Bronchial epithelial cell (primary cell): ENCODE measurements at regions not wholly inside any gene's neighbourhood (a gene's known extent, or its start where the extent isn't known, plus 50 kb on each side); places are given as distances from the start of the nearest gene placed in this dataset.
"Not testable (repeated sequence)": the region's sequence is repeated elsewhere in the genome, so short reads cannot be mapped to it uniquely, and the experiment has no call there.

Source experiments
- DNase-seq: peaks from one replicate; pipeline ENCODE4 v3.0.0-alpha.2; 2010; ENCODE audit warnings: low read depth
- FAIRE-seq: peaks from 2 replicates; lab custom pipeline; 2011; peaks lifted over from hg19 to GRCh38; lab: Jason Lieb, UNC
- H3K27me3 ChIP-seq: 2 replicates; pipeline ENCODE4 v1.5.1; 2011; ENCODE audit warnings: low read length; ENCODE audit not compliant: control insufficient read depth, insufficient read depth
- H3K36me3 ChIP-seq: 2 replicates; pipeline ENCODE4 v1.5.1; 2011; ENCODE audit warnings: low read length; ENCODE audit not compliant: control insufficient read depth, insufficient read depth
- H3K4me3 ChIP-seq: 2 replicates; pipeline ENCODE4 v1.5.1; 2011; ENCODE audit warnings: mild to moderate bottlenecking, low read depth, low read length, control low read depth
- TF ChIP-seq, protein P1 (sequence below): IDR thresholded peaks from 2 replicates; pipeline ENCODE4 v1.5.1; 2011; ENCODE audit warnings: mild to moderate bottlenecking, moderate library complexity, low read length, control low read depth, inconsistent platforms; ENCODE audit not compliant: insufficient read depth, severe bottlenecking

DNA sequence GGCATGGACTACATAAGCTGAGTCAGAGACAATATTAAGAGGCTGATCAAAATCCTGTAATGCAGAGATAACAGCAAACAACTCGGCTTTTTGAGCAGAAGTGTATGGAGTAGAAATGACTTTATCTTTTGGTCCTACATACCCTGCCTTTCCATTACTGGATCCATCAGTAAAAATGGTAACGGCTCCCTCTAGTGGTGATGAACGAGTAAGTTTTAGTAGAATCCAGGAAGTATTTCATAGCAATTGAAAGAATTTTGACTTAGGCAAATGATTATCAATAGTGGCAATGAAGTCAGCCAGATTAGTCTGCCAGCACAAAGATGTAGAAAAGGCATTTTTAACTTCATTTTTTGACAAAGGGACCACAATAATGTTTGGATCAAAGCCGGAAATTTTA lies 190.8 kb upstream of the RAI14 start:
- FAIRE-seq, H3K4me3 ChIP-seq, H3K36me3 ChIP-seq, H3K27me3 ChIP-seq: not testable (repeated sequence)
- TF ChIP-seq, protein P1, sequence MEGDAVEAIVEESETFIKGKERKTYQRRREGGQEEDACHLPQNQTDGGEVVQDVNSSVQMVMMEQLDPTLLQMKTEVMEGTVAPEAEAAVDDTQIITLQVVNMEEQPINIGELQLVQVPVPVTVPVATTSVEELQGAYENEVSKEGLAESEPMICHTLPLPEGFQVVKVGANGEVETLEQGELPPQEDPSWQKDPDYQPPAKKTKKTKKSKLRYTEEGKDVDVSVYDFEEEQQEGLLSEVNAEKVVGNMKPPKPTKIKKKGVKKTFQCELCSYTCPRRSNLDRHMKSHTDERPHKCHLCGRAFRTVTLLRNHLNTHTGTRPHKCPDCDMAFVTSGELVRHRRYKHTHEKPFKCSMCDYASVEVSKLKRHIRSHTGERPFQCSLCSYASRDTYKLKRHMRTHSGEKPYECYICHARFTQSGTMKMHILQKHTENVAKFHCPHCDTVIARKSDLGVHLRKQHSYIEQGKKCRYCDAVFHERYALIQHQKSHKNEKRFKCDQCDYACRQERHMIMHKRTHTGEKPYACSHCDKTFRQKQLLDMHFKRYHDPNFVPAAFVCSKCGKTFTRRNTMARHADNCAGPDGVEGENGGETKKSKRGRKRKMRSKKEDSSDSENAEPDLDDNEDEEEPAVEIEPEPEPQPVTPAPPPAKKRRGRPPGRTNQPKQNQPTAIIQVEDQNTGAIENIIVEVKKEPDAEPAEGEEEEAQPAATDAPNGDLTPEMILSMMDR: peak; percentile 7
- DNase-seq: peak; percentile 37

DNA sequence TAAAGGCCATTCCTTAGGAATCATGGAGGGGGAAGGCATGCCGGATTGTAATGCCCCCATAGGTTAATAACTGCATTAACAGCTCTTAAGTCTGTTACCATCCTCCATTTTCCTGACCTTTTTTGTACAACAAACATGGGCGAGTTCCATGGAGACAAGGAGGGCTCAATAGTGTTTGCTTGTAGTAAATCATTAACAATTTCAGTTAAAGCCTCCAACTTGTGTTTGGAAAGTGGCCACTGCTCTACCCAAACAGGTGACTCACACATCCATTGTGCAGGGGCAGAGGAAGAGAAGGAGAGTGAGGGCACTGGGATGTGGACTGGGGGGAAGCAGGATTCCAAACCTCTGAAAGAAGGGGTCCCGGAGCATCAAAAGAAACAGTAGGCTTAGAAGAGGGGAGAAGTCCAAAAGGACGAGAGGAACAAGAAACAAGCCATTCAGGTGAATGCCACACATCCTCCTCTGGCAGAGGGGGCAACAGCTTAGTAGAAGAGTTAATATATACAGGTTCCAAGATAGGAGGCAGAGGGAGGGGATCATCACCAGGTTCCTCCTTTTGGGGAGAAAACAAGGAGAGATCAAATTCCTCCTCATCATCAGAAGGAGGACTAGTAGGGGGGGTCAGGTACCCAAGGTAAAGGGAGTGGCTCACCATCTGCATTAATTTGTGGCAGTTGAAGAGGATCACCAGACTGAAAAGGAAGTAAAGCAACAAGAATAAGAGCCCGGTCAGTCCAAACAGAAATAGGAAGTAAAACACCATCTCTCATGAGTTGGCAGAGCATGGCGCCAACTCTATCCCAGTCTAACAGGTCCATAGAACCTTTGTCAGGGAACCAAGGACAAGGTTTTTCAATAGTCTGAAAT lies 189.4 kb upstream of the RAI14 start:
- not testable (repeated sequence) for FAIRE-seq, H3K27me3 ChIP-seq, DNase-seq, H3K4me3 ChIP-seq, H3K36me3 ChIP-seq

DNA sequence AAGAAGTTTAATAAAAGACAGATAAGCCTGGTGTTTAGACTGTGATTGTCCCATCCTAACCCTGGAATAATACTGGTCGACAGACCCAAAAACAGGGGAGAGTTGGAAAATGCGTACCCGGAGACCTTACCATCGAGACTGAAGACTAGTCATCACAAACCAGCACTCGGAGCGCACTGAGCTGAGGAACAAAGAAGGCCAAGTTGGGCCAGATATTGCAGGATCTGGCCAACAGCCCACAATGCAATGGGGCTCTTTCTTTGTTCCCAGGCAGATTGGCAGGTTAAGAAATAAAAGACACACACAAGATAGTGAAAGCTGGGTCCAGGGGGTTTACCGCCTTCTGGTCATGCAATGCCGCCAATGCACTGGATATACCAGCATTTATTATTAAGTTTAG lies 188.7 kb upstream of the RAI14 start:
- TF ChIP-seq, protein P1: no peak
- no peaks in the 10 kb centered on the region for H3K27me3 ChIP-seq
- FAIRE-seq (no peak), DNase-seq (no peak)
- no peak overlapping the region for H3K4me3 ChIP-seq
- no peaks in the 10 kb centered on the region for H3K36me3 ChIP-seq

DNA sequence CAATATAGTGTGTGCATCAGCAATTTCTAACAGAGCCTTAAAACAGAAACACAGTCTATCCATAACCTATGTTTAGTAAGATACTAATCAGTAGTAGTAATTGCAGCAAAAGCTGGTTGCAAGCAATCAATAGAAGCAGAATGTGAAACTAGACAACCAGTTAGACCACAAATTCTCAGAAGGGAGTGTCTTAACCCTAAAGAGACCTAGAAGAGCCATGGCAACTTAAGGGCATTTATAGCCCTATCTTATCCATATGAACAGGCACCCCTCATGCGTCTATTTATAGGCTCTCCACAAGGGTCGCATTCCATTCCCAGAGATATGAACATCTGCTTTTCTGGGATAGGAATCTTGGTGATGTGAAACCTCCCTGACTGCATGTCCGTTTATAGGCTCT lies 188.1 kb upstream of the RAI14 start:
- not testable (repeated sequence) for H3K36me3 ChIP-seq, DNase-seq

DNA sequence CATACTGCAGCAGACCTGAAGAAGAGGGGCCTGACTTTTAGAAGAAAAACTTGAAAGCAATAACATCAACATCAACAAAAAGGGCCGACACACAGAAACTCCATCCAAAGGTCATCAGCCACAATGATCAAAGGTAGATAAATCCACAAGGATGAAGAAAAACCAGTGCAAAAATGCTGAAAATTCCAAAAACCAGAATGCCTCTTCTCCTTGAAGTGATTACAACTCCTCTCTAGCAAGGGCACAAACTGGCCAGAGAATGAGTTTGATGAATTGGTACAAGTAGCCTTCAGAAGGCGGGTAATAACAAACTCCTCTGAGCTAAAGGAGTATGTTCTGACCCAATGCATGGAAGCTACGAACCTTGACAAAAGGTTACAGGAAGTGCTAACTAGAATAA lies 186.2 kb upstream of the RAI14 start:
- TF ChIP-seq, protein P1: no peak
- no peaks in the 10 kb centered on the region for H3K36me3 ChIP-seq
- no peak for DNase-seq
- no peak for FAIRE-seq
- no peaks in the 10 kb centered on the region for H3K27me3 ChIP-seq
- no peak overlapping the region for H3K4me3 ChIP-seq

More for the DNA sequence above, 188.1 kb upstream of the RAI14 start:
- not testable (repeated sequence) for H3K4me3 ChIP-seq, H3K27me3 ChIP-seq, FAIRE-seq

DNA sequence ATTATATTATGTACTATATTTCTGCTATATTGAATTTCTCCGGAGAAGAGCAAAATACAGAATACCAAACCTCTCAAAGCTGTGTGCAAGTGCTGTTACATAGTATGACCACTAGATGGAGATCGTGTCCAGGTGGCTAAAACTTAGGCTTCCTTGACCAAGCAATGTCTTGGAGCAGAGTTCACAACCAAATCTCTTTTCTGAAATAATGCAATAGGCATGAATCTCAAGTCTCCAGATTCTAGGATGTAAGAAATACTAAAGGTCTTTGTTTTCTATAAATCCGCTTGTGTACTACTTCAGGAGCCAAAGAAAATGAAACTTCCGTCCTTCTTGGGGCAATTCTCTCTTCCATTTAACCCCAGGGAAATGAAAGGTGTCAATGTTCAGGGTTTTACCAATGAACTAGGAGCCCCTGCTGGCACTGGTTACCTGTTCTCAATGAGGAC lies 181.5 kb upstream of the RAI14 start:
- no peak for FAIRE-seq
- TF ChIP-seq, protein P1: peak; percentile 82
- Histone ChIP-seq H3K27me3 (no peaks in the 10 kb centered on the region), H3K4me3 (no peak overlapping the region), H3K36me3 (no peaks in the 10 kb centered on the region)
- peak; percentile 55 for DNase-seq
